EL (cell line): ENCODE measurements at regions not wholly inside any gene's neighbourhood (a gene's known extent, or its start where the extent isn't known, plus 50 kb on each side); places are given as distances from the start of the nearest gene placed in this dataset.
A peak's percentile ranks its signal among the peaks of the same experiment; 100 is the strongest.

Experiments used
- DNase-seq: peaks from one replicate; pipeline ENCODE4 v3.0.0-alpha.2; 2016

DNA sequence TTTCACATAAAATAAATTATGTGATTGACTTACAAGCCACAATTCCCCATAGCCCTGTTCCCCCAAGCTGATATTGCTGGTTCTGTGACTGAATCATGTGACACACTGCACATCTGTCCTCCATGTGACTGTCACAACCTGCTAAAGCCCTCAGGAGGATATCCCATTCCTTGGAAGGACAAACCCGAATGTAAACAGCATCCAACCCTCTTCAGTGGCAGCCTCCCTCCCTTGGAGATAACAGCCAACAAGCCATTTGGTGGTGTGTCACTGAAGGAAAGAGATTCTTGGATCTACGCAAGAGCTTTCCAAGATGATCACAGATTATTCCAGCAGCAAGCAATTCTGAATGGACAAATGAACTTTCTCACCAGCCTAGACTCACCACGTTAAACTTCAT lies 153.9 kb upstream of the TIAM1 start:
- no peak for DNase-seq

DNA sequence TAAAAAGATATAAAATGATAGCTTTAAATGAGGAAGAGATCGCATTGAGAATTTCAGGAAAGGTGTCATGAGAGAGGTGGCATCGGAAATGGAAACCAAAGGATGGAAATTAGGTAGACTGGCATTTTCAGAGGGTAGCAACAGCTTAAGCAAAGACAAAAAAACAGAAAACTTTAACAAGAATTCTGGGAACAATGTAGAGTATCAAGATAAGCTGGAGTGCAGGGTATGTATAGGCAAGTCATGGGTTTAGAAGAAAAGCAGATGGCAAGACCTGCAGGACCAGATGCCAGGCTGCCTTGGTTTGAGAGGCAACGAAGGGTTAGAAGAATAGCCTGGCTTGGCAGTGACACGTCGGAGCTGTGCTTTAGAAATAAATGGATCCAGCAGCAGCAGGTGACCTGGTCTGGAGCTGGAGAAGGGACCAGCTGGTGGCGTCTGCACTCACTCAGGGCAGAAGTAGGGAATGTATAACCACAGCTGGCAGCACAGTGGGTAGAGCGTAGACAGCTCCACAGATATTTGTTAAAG lies 149.4 kb upstream of the TIAM1 start:
- DNase-seq: no peak

DNA sequence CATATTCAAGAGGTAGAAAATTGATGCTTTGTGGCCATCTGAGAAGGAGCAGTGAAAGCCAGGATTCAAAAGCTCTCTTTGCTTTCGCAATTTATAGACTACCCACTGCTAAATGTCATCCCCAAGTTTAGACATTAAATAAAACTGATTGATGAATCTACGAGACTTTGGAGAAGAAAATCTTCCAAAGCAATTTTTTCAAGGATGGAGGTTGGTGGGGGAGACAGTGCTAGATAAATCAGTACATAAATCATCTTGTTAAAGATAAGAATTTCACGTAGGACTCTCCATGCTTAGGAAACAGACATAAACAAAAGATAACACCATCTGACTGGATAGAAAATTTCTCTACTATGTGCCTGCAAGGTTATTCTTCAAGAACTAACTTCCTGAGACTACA lies 147.6 kb upstream of the TIAM1 start:
- no peak for DNase-seq

DNA sequence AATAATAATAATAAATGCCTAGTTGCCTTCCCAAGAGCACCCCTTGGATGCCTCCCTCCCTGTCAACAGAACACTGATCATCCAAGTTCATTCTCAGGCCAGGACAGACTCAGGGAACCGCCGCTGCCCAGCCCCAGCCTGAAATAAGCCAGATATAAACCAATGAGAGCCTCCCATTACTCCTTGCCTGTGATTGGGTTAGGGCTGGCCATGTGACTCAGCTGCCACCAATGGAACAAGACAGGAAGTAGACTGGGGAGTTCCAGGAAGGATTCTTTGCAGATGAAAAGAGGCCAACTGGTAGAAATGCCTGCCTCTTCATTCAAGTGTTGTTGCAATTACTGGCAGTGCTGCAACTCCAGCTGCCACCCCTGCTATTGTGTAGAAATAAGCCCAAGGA lies 146.4 kb upstream of the TIAM1 start:
- DNase-seq: no peak

DNA sequence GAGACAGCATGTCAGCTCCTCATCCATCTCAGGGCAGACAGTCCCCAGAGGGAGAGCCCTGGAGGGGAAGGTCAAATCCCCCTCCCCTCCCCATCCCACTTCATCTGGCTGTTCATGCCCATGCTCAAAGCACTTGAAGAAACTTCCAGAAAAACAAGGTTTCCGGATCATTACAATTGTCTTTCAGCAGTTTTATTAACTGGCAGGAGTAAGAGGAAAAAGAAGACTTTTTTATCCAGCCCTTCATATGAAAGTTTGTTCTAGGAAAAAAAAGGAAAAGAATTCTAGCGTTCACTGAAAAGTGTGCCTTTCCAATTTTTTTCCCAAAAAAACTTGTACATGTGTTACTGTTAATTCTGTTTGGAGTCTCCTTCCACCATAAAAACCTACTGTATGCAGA lies 145.7 kb upstream of the TIAM1 start:
- DNase-seq: no peak

DNA sequence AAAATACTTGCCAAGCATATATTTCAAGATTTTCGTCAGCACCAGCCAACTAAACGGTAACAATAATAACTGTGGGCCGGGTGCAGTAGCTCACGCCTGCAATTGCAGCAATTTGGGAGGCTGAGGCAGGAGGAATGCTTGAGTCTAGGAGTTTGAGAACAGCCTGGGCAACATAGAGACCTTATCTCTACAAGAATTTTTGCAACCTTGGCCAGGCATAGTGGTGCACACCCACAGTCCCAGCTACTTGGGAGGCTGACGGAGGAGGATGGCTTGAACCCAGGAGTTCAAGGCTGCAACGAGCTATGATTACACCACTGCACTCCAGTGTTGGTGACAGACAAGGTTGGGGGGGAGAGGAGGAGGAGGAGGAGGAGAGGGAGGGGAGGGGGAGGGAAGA lies 145.0 kb upstream of the TIAM1 start:
- DNase-seq: no peak

DNA sequence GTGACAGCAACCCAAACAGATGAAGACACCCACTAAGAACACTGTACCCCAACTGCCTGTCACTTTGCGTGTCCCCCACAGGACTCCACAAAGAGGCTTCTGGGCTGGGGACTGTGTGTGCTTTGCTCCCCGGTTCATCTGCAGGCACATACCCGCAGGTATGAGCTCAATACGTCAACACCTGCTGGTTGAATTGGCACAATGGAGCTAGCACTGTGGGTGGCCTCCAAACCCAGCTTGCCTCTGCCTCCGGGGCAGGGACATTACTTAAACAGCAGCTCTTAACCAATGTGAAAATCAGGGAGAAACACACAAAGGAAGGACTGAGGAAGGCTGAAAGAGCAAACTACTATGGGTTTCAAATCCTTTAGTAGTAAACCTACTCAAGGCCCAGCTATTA lies 140.2 kb upstream of the TIAM1 start:
- no peak for DNase-seq

DNA sequence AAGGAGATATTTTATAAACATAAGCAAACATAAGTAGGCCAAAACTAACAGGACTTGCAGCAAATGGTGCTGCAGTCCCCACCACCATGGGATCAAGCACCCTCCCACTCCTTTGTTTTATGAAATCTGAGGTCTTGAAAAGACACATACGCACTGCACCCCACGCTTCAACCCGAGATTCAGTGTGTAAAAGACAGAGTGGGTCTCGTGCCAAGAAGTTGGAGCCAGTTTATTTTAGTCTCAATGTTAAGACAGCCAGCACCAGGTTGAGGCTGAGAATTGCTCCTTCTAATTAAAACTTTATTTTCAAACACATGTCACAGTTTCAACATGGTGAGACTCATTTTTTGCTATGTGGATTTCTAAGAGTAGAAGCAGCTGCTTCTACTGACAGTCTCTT lies 139.1 kb upstream of the TIAM1 start:
- no peak for DNase-seq

DNA sequence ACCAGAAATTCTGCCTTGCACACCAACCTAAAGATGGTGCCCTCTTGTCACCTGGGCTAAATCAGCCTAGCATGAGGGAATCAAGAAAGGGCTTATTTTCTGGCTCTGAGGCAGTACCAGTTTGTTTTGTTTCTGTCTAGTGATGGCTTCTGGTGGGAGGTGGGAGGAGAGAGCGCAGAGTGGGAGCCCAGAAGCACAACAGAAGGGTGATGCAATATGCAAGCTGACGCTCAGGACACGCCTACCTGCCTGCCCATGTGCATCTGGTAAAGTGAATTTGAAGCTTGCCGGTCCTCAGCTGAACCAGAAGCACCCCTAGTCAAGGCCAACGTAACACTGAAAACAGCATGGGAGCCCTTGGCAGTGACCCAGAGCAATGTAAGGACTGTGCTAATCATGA lies 138.4 kb upstream of the TIAM1 start:
- no peak for DNase-seq

DNA sequence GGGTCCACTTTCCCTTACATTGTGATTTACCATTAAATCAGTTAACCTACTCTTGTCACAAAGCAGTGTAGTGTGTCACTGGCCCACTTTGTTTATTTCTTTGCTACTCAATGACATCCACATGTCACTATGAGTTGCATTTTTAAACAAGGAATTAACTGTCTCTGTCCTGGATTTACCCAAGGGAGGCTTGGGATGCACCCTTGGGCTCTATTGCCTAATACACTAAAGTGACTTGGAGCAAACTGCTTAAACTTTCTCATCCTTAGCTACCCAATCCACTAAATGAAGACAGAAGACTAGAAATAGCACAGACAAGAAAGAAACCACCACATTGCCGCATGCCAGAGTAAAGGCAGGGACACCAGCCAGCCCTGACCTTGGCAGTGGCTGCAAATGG lies 136.2 kb upstream of the TIAM1 start:
- DNase-seq: no peak

DNA sequence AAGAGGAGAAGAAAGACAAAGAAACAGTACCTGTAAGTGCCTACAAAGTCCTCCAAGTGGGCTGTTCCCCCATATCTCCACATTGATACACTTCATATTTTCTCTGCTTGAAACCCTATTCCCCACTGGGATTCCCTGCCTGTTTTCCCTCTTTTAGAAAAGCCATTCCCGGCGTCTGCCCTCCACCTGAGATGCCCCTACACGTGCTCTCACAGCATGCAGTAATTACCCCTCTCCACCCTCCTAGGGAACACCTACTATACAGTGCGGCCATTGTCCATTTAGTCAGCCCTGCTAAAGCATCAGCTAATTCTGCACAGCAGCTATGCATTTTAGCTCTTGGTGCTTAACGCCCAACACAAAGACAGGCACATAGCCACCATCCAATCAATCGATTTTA lies 135.7 kb upstream of the TIAM1 start:
- DNase-seq: no peak

DNA sequence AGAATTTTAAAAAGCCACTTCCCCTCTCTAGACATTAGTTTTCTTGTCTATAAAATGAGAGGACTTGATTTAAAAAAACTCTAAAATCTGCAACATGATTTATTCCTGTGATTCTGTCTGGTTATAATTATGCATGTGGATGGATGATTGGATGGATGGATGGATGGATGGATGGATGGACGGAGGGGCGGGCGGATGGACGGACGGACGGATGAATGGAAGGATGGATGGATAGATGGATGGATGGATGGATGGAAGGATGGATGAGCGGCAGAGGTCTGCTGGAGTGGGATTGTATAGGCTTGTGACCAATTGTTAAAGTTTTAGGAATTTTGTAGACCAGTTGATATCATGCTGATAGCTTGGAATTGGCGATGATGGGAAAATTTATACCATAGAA lies 135.2 kb upstream of the TIAM1 start:
- no peak for DNase-seq

DNA sequence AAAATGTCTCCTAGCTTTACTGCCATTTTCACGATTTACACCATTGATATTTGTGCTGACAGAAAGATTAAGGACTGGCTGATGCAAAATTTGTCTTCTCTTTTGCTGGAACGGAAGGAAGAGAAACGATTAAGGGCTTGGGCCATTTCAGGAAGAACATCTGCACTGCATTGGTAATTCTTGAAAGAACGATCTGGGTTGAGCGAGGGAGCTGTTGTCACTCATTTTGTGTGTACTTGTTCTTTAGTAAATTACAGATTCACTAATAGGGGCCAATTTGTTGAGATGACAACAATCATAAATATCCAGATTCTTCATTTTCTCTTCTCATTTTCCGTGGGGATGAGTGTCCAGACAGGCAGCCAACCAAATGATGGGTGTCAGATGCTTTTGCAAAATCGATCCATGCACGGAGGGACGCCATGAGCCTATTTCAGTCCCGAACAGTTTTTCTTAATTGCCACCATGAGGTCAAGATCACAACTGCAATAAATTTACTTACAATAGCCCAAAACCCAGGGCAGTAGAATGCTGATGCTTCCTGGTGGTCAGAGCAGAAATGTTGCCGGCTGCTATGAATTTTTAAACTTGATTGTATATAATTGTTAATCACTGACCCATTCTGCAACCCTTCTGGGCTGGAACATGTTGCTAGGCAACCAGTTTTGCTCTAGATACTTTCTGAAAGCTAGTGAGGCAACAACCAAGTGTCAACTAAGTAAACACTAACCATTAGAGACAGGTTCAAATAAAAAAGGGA lies 132.4 kb upstream of the TIAM1 start:
- no peak for DNase-seq

DNA sequence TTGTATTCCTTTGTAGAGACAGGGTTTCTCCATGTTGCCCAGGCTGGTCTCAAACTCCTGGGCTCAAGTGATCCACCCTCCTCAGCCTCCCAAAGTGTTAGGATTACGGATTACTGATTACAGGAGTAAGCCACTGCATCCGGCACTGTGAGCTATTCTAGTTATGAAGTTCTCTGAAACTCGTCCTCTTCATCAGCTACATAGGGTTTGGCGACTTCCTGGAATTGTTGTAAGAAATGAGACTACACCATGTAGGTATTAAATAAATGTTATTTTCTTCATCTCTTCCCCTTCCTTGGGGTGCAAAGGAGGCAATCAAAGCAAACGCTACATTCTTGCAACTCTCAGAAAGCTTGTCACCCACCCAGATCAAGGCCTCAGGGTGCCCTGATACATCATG lies 131.2 kb upstream of the TIAM1 start:
- no peak for DNase-seq

DNA sequence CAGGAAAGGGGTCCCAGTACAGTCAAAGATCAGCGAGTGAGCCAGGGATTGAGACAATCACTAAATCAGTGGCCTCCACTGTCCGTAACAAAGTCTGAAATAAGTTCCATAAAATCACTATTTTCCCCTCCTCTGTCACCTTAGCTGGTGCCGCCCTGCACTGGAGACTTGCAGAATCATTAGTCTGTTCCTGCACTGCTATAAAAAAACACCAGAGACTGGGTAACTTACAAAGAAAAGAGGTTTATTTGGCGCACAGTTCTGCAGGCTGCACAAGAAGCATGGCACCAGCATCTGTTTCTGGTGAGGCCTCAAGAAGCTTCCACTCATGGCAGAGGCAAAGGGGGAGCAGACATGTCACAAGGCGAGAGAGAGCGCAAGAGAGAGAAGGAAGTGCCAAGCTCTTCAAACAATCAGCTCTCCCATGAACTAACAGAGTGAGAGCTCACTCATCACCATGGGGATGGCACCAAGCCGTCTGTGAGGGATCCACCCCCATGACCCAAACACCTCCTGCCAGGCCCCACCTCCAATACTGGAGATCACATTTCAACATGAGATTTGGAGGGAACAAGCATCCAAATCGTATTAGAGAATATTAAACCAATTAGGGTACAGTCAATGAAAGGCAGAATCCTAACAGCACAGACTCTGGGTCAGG lies 129.8 kb upstream of the TIAM1 start:
- peak; percentile 13 for DNase-seq

DNA sequence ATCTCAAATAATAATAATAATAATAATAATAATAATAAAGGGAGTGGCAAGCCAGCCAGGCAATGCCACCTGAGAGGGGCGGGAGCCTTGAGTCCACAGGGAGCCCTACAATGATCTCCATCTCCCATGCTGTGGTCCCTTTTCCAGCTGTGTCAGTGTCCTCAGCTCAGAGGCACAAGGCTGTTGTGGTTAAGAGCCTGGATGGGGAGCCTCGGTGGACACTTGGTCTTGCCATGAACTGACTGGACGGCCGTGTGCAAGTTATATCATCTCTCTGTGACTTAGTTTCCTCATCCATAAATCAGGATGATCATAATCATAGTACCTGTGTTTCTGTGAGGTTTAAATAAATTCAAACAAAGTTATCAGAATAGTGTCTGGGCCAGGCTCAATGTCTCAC lies 127.8 kb upstream of the TIAM1 start:
- DNase-seq: no peak

DNA sequence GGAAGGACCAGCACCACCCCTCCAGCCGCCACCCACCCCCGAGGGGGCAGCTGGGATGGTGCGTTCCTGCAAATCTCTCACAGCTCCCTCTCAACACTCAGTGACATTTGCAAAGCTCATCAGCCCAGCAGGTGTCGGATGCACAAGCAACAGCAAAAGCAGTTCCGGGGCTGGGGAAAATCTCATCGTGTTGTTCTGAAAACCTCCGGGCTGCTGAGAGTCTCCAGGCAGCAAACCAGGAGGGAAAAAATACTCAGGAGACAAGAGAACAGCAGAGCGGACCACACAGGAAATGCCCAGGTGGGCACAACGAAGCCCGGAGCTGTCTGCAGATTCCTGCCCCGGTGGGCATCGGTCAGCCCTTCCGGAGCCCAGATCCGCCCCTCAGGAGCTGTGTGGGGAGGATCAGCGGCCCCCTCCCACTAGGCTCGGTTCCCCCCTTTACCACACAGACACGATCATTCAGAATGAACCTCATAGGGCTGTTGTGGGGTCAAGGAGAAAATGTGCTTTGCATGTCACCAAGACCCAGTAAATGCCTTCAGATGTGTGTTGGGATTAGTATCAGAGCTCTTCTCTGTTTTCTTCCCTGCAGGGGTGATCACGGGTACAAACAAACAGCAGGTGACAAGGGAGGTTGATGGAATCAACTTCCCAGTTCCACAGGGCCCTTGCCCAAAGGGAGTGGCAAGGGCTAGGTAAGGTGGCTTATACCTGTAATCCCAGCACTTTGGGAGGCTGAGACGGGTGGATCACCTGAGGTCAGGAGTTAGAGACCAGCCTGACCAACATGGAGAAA lies 127.0 kb upstream of the TIAM1 start:
- DNase-seq: no peak

DNA sequence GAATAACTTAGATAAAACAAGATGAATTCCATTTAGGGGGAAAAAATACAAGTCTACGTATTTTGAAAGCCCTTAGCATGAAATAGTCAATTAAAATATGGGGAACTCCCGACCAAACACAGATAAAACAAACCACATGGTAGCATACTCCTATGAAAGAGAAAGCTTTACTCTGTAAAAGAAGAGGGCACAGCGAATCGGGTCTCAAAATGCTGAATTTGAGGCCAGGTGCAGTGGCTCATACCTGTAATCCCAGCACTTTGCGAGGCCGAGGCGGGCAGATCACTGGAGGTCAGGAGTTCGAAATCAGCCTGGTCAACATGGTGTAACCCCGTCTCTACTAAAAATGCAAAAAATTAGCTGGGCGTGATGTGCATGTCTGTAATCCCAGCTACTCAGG lies 116.9 kb upstream of the TIAM1 start:
- no peak for DNase-seq

DNA sequence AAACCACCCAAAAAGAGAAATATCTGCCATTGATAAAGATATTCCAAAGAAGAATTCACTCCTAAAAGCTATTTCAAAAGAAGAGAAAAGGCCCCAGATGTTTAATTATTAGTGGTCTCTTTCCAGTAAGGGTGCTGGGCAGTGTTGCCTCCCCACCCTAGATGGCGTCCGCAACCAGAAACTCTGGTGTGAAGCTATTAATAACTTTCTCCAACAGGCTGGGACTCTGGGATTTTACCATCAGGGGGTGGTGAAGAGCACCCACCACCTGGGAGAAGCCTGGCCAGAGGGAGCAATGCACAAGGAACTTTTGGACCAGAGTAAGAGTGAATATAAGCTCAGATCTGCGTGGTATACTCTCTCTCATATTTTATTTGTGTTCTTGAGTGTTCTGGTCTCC lies 115.4 kb upstream of the TIAM1 start:
- DNase-seq: no peak

DNA sequence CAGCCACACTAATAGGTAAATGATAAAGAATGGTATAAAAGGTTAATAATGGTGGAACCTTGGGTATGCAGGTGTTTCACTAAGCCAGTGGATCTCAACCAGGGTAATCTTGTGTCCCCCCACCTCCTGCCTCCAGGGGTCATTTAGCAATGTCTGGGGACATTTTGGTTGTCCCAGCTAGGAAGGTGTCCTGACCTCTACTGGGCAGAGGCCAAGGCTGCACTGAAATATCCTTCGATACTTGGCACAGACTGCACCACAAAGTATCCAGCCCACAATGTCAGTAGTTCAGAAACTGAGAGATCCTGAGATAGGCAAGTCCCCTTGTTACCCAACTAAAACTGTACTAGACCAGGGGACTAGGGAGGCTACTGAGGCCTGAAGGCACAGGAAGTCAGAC lies 113.6 kb upstream of the TIAM1 start:
- DNase-seq: no peak

DNA sequence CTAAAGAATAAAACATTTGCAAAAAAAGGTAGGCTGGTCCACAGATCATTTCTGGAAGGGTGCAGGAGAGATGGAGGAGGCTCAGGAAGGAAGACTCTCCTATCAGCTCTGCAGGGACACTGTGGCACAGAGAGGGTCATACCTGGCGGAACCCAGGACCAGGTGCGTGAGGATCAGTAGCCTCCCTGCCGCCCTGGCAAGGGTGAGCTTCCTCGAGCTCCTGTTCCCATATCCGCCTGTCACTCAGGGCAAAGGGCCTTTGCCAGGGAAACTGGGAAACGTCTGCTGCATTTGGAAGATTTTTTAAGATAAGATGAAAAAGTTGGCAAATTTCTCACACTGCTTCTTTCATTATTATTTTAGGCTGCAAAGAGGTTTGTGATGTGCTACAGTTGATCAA lies 112.1 kb upstream of the TIAM1 start:
- DNase-seq: no peak

DNA sequence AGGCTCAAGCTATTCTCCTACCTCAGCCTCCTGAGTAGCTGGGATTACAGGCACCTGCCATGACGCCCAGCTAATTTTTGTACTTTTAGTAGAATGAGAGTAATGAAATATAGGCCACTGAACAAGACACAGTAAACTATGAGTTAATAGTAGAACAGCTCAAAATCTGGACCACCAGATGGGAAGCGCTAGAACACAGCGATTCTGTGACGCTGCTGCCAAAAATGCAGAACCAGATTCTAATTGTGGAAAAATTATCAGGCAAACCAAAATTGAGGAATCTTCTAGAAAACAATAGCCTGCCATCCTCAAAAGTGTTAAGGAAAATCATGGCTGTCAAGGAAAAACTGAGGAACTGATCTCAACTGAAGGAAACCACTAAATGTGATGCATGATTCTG lies 111.4 kb upstream of the TIAM1 start:
- no peak for DNase-seq

DNA sequence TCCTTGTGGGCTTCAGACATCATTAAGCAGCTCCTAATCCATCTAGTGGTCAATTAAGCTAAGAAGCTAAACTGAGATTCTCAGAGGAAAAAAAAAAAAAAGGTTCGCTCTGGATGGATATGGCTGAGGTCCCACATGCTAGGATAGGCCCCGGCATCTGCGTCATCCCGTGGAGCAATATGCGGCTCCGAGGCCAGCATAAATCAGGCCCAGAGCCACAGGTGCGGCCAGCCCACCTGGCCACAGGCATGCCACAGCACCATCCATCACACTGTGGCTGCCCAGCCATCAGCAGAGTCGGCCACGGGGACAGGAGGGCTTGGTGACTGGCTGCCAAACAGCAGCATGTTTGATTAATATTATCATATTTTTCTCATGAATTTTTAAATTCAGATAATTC lies 106.9 kb upstream of the TIAM1 start:
- no peak for DNase-seq

DNA sequence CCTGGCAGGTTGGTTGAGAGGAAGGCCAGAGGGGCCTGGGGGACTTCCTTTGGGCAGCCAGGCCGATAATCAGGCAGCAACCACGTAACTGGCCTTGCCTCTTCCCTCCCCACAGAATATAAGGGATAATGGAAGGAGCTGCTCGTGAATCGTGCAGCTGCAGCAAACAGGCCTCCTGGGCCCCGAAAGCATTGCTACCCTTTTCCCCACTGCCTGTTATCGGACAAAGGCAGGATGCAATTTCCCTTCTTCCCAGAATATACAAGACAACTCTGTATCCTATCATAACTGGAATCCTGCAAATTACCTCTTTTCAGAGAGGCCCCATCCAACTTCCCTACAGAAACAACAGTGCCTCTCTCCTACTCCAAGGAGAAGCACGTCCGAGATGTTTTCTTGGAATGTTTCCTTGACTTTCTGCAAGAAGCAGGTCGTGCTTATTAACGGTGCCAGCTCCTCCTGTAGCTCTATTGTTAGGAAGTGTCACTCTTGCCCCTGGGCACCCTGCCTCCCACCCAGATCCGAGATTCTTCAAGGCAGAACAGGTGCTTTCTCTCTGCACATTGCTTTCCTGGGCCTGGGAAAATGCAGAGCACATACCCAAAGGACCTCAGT lies 106.0 kb upstream of the TIAM1 start:
- DNase-seq: no peak
